CD4-positive, alpha-beta T cell treated with Interferon gamma for 1 hour (primary cell): ENCODE measurements at regions not wholly inside any gene's neighbourhood (a gene's known extent, or its start where the extent isn't known, plus 50 kb on each side); places are given as distances from the start of the nearest gene placed in this dataset.
"Not testable (repeated sequence)": the region's sequence is repeated elsewhere in the genome, so short reads cannot be mapped to it uniquely, and the experiment has no call there.

Experiments
- DNase-seq: peaks from one replicate; pipeline ENCODE4 v3.0.0-alpha.2; 2020

- DNase-seq, result no peak
These were observed 96.4 kb upstream of the TAF11L2 start for GRCh38 chr5:17401470-17402288.

- DNase-seq, result no peak
These were observed 95.5 kb upstream of the TAF11L2 start for GRCh38 chr5:17402289-17403121.

DNA sequence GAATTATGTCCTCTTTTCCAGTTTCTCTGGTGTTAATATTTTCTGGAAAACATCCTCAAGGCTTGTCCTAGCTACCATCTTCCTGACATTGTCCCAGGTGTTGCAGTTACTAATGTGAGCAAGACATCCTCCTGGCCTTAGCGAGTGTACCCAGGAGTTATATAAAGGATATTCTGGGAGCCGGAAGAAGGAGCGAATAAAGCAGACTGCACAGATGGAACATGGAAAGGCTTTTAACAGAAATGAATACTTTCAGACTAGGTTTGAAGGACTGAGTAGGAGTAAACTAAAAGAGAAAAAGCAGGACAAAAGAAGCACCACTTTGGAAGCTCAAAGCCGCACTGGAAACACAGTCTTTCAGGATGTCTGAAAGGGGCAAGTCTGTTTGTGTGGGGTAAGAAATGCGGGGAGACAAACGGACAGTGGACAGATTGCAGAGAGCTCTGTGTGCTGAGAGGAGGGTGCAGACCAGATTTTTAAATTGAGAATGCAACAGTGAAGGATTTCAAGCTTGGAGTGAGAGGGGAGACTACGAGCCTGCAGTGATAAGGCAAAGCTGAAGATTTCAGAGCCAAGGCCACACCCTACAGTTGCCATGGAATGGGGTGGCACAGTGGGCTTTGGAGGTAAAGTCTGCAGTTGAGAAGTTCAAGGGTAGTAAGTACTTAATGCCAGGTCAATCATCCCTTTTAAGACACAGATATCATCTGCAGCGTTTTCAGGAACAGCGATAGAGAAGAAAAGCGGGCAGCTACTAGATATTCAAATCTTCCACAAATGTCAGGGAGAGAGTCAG is 94.1 kb upstream of the TAF11L2 start:
- DNase-seq, result no peak

- no peak for DNase-seq
These were observed 92.1 kb upstream of the TAF11L2 start for GRCh38 chr5:17405976-17406375.

- no peak for DNase-seq
These were observed 91.6 kb upstream of the TAF11L2 start for GRCh38 chr5:17406423-17406838.

- DNase-seq, result no peak
These were observed 86.3 kb upstream of the TAF11L2 start for GRCh38 chr5:17411436-17412402.

DNA sequence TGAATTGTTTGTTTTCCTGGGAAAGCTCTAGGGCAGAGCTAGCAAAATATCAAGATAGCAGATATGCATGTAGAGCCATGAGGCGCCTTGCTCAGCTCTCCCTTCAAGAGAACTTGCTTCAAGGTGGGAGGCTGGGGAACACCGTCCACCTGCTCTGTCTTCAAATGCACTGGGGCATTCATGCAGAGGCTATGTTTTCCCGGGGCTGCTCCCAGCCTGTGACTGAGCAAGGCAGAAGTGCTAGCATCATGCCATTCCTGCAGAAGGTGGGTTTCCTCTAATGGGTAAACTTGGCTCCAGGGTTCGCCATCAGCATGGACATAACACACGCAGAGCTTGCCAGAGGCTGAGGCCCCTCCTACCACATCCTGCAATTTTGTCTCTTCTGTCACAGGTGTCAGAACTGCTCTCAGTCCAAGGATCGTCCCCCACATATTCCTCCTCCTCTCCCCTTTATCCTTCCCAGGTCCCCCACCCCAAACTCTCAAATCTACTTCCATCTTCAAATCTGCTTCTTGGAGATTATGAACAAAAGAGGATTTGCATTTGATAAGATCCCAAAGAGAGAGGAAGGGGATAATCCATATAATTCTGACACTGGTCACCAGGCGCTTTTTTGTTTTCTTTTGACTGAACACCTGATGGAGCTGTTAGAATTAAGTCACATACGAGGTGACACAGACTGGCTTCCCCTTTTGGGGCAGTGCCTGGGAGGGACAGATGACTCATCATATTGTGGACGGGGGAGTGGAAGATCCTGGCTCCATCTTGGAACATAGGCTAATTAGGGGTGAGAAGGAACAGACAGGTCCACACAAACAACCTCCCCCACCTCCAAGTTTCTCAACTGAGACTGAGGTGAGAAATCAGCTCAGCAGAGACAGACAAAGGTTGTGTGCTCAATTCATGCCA is 85.0 kb upstream of the TAF11L2 start:
- peak; percentile 41 for DNase-seq

GRCh38 chr5:17413691-17414090 is 84.3 kb upstream of the TAF11L2 start:
- DNase-seq, result no peak

DNA sequence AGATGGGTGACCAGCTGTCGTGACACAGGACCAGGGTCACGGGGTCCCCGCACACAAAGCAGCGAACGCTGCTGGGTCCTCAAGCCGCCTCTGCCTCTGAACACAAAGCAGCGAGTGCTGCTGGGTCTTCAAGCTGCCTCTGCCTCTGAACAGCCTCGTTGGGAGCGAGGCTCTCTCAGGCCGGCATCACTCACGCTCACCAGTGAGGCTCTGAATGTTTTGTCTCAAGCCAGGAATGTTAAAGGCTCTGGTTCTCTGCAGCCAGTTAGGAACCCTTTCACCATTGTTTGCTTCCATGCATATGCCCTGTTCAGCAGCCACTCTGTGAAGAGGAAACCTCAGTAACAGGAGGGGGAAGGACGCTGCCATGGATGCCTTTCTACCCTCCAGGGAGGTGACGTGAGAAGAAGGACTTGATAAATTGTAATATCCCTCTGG is 82.7 kb upstream of the TAF11L2 start:
- DNase-seq, result no peak

DNA sequence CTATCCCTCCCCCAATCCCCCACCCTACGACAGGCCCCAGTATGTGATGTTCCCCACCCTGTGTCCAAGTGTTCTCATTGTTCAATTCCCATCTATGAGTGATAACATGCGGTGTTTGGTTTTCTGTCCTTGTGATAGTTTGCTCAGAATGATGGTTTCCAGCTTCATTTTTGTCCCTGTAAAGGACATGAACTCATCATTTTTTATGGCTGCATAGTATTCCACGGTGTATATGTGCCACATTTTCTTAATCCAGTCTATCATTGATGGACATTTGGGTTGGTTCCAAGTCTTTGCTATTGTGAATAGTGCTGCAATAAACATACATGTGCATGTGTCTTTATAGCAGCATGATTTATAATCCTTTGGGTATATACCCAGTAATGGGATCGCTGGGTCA is 81.7 kb upstream of the TAF11L2 start:
- not testable (repeated sequence) for DNase-seq

DNA sequence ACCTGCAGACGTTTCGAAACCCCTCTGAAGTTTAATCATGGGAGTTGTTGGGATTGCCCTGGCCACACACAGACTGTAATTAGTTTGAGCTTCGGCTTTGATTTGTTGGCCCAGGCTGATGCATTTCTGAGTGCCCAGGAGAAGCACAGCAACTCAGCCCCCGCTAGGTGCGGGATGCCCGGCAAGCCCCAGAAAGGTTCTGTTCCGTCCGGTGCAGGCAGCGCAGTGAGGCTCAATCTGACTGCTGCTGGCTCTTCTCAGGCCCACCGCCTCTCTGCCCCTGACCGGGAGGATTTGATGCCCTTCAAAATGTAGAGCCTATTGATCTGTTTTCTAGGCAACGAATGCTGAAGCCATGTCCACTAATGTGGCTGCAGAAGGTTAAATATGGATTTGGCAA is 73.4 kb upstream of the TAF11L2 start:
- DNase-seq, result no peak

- DNase-seq, result no peak
These were observed 72.5 kb upstream of the TAF11L2 start for GRCh38 chr5:17425385-17426070.

GRCh38 chr5:17426104-17426749 is 71.8 kb upstream of the TAF11L2 start:
- no peak for DNase-seq

DNA sequence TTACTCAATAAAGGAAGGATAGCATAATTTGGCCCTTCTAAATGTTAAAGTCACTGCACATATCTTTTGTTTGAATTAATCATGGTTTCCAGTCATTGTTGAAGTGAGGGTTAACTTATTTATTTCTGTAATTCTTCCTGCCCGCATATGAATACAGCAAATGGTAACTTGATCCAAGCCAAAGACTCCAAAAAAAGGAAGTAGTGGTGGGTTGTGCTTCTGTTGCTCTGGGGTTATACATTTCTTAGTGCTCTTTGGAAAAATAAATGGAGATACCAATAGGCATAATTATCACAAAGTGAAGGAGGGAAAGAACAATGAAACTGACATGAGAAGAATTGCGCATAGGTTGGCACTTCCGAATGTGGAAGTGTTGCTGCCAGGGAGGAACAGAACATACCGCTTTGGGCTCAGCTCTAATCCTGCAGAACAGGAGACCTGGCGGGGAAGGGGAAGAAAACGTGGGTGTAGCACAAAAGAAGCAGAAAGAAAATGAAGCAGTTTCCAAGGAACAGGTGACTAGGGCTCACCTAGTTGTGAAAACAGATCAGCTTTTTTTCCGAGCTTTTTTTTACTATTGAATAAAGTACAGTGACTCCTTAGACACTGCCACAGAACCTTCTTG is 69.7 kb upstream of the TAF11L2 start:
- DNase-seq, result no peak

GRCh38 chr5:17429353-17429752 is 68.7 kb upstream of the TAF11L2 start:
- no peak for DNase-seq

- no peak for DNase-seq
These were observed 67.8 kb upstream of the TAF11L2 start for GRCh38 chr5:17430241-17430640.

GRCh38 chr5:17431272-17432050 is 66.6 kb upstream of the TAF11L2 start:
- no peak for DNase-seq

GRCh38 chr5:17432569-17432968 is 65.5 kb upstream of the TAF11L2 start:
- DNase-seq, result no peak
